ENCODE measurements at regions not wholly inside any gene's neighbourhood (a gene's known extent, or its start where the extent isn't known, plus 50 kb on each side); places are given as distances from the start of the nearest gene placed in this dataset.

DNA sequence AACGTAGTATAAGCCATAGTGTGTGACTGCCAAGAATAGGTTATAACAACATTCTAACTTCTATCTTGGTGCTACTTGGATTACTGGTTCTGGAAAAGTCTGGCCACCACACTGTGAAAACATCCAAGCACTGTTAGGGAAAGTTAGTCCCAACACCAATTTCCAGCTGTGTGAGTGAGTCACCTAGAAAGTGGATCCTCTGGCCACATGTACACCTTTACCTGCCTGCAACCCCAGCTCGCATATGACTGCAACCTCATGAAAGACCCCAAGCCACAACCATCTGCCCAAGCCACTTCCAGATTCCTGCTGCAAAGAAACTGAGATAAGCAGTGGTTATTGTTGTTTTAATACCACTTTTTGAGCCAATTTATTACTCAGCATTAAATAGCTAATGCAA lies 404.5 kb downstream of the KCTD12 start:
- H3K36me3 ChIP-seq = no peaks in the 10 kb centered on the region
- WGBS, 2 donors = 72 to 76% methylated on average over 2 of the region's 2 CpGs
- no peaks in the 10 kb centered on the region for H3K9me3 ChIP-seq
- H3K27me3 ChIP-seq = no peaks in the 10 kb centered on the region
- H3K4me1 ChIP-seq = no peaks in the 10 kb centered on the region
- H3K27ac ChIP-seq = no peak overlapping the region
- TF ChIP-seq POLR2AphosphoS5 (IDR thresholded peaks at IDR 0.05) = no peak
- H3K4me3 ChIP-seq = no peak overlapping the region
- no peak for DNase-seq
- intact Hi-C loops (cut with DNase I) = no loop called here

DNA sequence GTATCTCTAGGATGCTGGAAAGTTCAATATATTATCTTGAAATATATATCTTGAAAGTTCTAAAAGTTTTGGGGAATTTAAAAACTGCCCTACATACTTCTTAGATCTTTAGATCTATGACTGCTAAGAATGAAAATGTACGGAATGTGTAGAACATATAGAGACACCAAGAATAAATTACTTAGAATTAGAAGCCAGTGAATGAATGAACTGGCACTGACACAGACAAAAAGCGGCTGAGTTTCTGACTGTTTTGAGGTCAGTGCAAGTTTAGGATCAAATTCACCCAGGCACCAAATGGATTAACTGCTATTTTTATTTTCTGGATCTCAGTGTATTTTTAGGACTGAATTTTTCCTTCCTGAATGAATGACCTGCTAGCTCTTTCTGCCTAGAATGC lies 411.2 kb downstream of the KCTD12 start:
- Histone ChIP-seq H3K36me3 (no peaks in the 10 kb centered on the region), H3K4me1 (peaks cover 0 to 5% (median 0%) of the 10 kb centered on the region in 4 donors), H3K27ac (no peak overlapping the region), H3K9me3 (no peaks in the 10 kb centered on the region), H3K27me3 (no peaks in the 10 kb centered on the region), H3K4me3 (no peak overlapping the region)
- 85% methylated on average over 2 of the region's 2 CpGs for WGBS, 2 donors
- TF ChIP-seq POLR2A (IDR thresholded peaks at IDR 0.05) (no peak), POLR2AphosphoS5 (IDR thresholded peaks at IDR 0.05) (no peak), EP300 (IDR thresholded peaks at IDR 0.05) (no peak)
- TF ChIP-seq, protein P1, sequence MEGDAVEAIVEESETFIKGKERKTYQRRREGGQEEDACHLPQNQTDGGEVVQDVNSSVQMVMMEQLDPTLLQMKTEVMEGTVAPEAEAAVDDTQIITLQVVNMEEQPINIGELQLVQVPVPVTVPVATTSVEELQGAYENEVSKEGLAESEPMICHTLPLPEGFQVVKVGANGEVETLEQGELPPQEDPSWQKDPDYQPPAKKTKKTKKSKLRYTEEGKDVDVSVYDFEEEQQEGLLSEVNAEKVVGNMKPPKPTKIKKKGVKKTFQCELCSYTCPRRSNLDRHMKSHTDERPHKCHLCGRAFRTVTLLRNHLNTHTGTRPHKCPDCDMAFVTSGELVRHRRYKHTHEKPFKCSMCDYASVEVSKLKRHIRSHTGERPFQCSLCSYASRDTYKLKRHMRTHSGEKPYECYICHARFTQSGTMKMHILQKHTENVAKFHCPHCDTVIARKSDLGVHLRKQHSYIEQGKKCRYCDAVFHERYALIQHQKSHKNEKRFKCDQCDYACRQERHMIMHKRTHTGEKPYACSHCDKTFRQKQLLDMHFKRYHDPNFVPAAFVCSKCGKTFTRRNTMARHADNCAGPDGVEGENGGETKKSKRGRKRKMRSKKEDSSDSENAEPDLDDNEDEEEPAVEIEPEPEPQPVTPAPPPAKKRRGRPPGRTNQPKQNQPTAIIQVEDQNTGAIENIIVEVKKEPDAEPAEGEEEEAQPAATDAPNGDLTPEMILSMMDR (IDR thresholded peaks at IDR 0.05) = no peak
- no peak for DNase-seq
- intact Hi-C loops (cut with DNase I) = loop anchor here (2.0 to 10.0 kb wide), 3 partner anchors 428 to 778 kb away; no protein-coding TSS in a partner anchor

DNA sequence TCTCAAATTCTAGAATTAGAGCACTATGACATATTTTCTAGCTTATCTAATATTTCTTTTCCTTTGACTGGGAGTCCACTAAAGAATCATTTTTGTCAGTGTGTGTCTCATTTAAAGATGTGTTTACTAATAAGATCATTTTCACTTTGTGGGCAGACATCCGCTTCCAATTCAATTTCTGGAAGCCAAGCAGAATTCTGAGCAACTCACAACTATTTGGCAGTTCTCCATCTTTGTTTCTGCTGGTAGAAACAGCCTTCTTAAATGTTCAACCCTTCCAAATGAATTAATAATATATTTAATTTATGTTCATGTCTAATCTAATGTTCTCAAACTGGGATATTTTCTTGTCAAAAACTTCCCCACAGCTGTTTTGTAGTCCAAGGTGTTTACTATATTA lies 411.8 kb downstream of the KCTD12 start:
- intact Hi-C loops (cut with DNase I) = loop anchor here (2.0 to 10.0 kb wide), 3 partner anchors 428 to 777 kb away; no protein-coding TSS in a partner anchor
- TF ChIP-seq POLR2A (IDR thresholded peaks at IDR 0.05) = no peak
- no peaks in the 10 kb centered on the region for H3K27me3 ChIP-seq
- H3K4me1 ChIP-seq = peaks cover 0 to 5% (median 0%) of the 10 kb centered on the region in 4 donors
- WGBS, 2 donors = 79 to 82% methylated on average over 1 of the region's 1 CpG
- no peaks in the 10 kb centered on the region for H3K36me3 ChIP-seq
- no peak overlapping the region for H3K4me3 ChIP-seq
- peak overlapping the region in 1 of 4 donors; percentile 29 for H3K27ac ChIP-seq
- no peaks in the 10 kb centered on the region for H3K9me3 ChIP-seq
- no peak for DNase-seq

DNA sequence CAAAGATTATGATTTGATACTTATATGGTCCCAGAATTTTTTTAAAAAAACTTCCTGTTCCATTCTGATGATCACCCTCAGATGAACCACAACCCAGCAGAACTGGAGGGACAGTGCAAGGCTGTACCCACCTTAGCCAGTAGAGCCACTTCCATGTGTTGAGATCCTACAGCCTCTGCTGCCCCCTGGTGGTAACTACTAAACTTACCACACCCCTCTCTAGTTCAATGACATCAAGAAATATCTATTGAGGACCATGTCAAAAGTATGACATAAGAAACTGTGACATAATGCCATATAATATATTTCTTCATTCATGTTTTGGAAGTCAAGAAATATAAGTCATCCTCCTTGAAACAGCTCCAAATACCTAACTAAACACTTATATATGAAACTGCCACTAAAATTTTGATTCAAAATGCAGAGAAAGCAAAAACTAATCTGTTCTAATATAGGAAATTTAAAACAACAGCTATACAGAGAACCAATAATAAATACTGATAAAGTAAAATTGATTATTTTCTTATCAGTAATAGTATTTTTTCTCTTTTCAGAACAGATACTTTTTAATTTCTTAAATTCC lies 412.6 kb downstream of the KCTD12 start:
- peak overlapping the region in 1 of 4 donors; percentile 29 for H3K27ac ChIP-seq
- no peak overlapping the region for H3K4me3 ChIP-seq
- no peaks in the 10 kb centered on the region for H3K9me3 ChIP-seq
- TF ChIP-seq, protein P1 (IDR thresholded peaks at IDR 0.05) = peak; percentile 85 to 97 (median 88)
- no peak for TF ChIP-seq POLR2AphosphoS5 (IDR thresholded peaks at IDR 0.05)
- DNase-seq = peak; percentile 82
- H3K4me1 ChIP-seq = peaks cover 0 to 5% (median 0%) of the 10 kb centered on the region in 4 donors
- H3K36me3 ChIP-seq = no peaks in the 10 kb centered on the region
- intact Hi-C loops (cut with DNase I) = loop anchor here (2.0 to 10.0 kb wide), 4 partner anchors 429 to 776 kb away; no protein-coding TSS in a partner anchor
- H3K27me3 ChIP-seq = no peaks in the 10 kb centered on the region

DNA sequence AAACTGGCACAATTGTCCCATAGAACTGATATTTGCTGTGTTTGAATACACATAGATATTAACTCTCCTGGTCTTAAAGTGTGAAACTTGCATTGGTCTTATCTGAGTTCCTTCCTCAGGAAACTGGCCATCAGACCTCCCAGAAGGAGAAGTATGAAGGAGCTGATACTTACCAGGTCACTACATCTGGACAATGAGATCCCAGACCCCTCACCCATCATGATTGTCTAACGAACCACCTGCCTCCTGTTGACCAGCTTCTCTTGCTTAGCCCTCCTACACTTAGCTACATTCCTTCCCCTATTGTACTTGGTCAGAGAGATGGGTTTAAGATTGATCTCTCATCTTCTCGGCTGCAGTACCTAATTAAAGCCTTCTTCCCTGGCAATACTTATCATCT lies 413.3 kb downstream of the KCTD12 start:
- DNase-seq = no peak
- Histone ChIP-seq H3K27ac (no peak overlapping the region), H3K36me3 (no peaks in the 10 kb centered on the region), H3K4me1 (peaks cover 0 to 5% (median 0%) of the 10 kb centered on the region in 4 donors), H3K27me3 (no peaks in the 10 kb centered on the region), H3K4me3 (no peak overlapping the region), H3K9me3 (no peaks in the 10 kb centered on the region)
- WGBS, 2 donors = 70 to 87% methylated on average over 2 of the region's 2 CpGs
- intact Hi-C loops (cut with DNase I) = loop anchor here (2.0 to 10.0 kb wide), 3 partner anchors 502 to 776 kb away; no protein-coding TSS in a partner anchor
- TF ChIP-seq POLR2AphosphoS5 (IDR thresholded peaks at IDR 0.05) (no peak), EP300 (IDR thresholded peaks at IDR 0.05) (no peak), POLR2A (IDR thresholded peaks at IDR 0.05) (no peak)
- TF ChIP-seq, protein P1 (IDR thresholded peaks at IDR 0.05) = no peak

DNA sequence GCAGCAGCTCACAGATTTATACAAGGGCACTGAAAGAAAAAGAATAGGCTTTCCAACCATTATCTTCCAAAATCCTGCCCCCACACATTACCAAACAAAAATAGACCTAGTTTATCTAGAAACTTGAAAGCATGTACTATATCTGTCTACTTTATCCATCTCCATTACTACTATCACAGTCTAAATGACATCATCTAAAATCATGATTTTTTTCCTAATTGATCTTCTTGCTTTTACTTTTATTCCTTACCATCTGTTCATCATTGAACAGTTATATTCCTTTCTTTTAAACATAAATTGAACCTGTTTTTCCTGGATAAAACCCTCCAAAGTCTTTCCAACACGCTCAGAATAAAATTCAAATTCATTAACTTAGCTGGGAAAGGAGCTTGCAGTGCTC lies 414.7 kb downstream of the KCTD12 start:
- TF ChIP-seq POLR2A (IDR thresholded peaks at IDR 0.05) = no peak
- no peak for TF ChIP-seq POLR2AphosphoS5 (IDR thresholded peaks at IDR 0.05)
- no peak for TF ChIP-seq EP300 (IDR thresholded peaks at IDR 0.05)
- TF ChIP-seq, protein P1 (IDR thresholded peaks at IDR 0.05) = no peak
- WGBS, 2 donors = 56 to 80% methylated on average over 1 of the region's 1 CpG
- intact Hi-C loops (cut with DNase I) = loop anchor here (5.0 to 10.0 kb wide), 2 partner anchors 503 to 774 kb away; no protein-coding TSS in a partner anchor

More for the DNA sequence above, 414.7 kb downstream of the KCTD12 start:
- no peaks in the 10 kb centered on the region for H3K27me3 ChIP-seq
- H3K36me3 ChIP-seq = no peaks in the 10 kb centered on the region
- H3K27ac ChIP-seq = no peak overlapping the region
- no peak overlapping the region for H3K4me3 ChIP-seq
- H3K9me3 ChIP-seq = no peaks in the 10 kb centered on the region
- DNase-seq = no peak
- peaks cover 0 to 5% (median 0%) of the 10 kb centered on the region in 4 donors for H3K4me1 ChIP-seq

Data from sigmoid colon (tissue), 6 donors.